ENCODE measurements at regions not wholly inside any gene's neighbourhood (a gene's known extent, or its start where the extent isn't known, plus 50 kb on each side); places are given as distances from the start of the nearest gene placed in this dataset.

DNA sequence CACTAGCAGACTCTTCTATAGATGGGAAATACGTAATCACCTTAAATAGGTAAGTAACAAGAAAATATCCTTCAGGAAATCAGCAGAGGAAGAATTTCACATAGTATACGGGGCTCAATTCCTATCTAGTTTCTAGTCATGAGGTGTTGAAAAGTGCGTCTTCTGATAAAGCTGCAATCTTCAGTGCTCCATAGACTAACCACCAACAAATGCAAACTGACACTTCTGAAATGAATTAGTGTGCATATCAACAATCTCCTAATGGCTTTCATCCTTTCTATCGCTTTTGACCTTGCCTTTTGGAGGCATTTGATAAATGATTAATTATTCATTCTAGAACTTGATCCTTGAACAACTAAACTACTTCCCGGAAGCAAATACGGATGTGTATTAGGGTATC is 2306.6 kb upstream of the AGA start:
- TF ChIP-seq EZH2 (IDR thresholded peaks at IDR 0.05; ENCODE audit: borderline replicate concordance, low read depth, low read length, severe bottlenecking), result no peak
- TF ChIP-seq, protein P1, sequence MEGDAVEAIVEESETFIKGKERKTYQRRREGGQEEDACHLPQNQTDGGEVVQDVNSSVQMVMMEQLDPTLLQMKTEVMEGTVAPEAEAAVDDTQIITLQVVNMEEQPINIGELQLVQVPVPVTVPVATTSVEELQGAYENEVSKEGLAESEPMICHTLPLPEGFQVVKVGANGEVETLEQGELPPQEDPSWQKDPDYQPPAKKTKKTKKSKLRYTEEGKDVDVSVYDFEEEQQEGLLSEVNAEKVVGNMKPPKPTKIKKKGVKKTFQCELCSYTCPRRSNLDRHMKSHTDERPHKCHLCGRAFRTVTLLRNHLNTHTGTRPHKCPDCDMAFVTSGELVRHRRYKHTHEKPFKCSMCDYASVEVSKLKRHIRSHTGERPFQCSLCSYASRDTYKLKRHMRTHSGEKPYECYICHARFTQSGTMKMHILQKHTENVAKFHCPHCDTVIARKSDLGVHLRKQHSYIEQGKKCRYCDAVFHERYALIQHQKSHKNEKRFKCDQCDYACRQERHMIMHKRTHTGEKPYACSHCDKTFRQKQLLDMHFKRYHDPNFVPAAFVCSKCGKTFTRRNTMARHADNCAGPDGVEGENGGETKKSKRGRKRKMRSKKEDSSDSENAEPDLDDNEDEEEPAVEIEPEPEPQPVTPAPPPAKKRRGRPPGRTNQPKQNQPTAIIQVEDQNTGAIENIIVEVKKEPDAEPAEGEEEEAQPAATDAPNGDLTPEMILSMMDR (IDR thresholded peaks at IDR 0.05; ENCODE audit: borderline replicate concordance, extremely low read depth, low read length, poor library complexity, severe bottlenecking), result no peak
- no peaks in the 10 kb centered on the region for H3K79me2 ChIP-seq (ENCODE audit: insufficient read depth, low read length)
- DNase-seq (no peak), ATAC-seq (ENCODE audit: insufficient read depth, low read depth) (no peak)
- H3K4me2 ChIP-seq (ENCODE audit: insufficient read depth, low read length), result no peak overlapping the region
- H3K4me1 ChIP-seq (ENCODE audit: insufficient read depth, low read length), result no peaks in the 10 kb centered on the region
- H3K9me3 ChIP-seq (ENCODE audit: insufficient read depth, low read length, severe bottlenecking), result no peaks in the 10 kb centered on the region
- H2AFZ ChIP-seq (ENCODE audit: low read depth, low read length), result no peak overlapping the region
- no peak overlapping the region for H3K4me3 ChIP-seq (ENCODE audit: low read depth in 1 of 2, low read length in 2 of 2)
- H3K27me3 ChIP-seq (ENCODE audit: insufficient read depth, low read length, poor library complexity), result no peaks in the 10 kb centered on the region
- H3K36me3 ChIP-seq (ENCODE audit: insufficient read depth, low read length), result no peaks in the 10 kb centered on the region
- H3K9ac ChIP-seq (ENCODE audit: low read depth, low read length), result no peak overlapping the region
- H3K27ac ChIP-seq (ENCODE audit: low read length), result no peak overlapping the region
- H4K20me1 ChIP-seq (ENCODE audit: insufficient read depth, low read length), result no peaks in the 10 kb centered on the region

DNA sequence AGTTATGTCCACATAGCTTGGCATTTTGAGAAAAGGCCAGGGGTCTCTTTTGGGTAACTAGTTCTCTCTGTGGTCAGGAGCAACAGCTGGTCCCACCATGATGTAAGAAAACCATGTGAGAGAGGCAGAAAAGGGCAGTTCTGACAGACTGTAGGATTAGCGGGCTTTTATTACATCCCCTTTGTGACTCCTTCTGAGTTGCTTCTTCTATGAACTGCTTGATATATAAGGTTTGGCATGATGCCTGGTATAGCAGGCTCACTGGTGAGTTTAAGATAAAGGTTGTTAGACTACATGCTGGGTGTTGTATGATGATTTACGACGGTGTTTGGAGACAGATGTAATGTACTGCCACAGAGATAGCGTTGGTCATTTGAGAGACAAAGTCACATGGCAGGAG is 2308.1 kb upstream of the AGA start:
- Histone ChIP-seq H4K20me1 (ENCODE audit: insufficient read depth, low read length) (no peaks in the 10 kb centered on the region), H3K9me3 (ENCODE audit: insufficient read depth, low read length, severe bottlenecking) (no peaks in the 10 kb centered on the region), H3K4me3 (ENCODE audit: low read depth in 1 of 2, low read length in 2 of 2) (no peak overlapping the region), H3K4me2 (ENCODE audit: insufficient read depth, low read length) (no peak overlapping the region), H2AFZ (ENCODE audit: low read depth, low read length) (no peak overlapping the region), H3K79me2 (ENCODE audit: insufficient read depth, low read length) (no peaks in the 10 kb centered on the region), H3K4me1 (ENCODE audit: insufficient read depth, low read length) (no peaks in the 10 kb centered on the region), H3K9ac (ENCODE audit: low read depth, low read length) (no peak overlapping the region), H3K36me3 (ENCODE audit: insufficient read depth, low read length) (no peaks in the 10 kb centered on the region), H3K27ac (ENCODE audit: low read length) (no peak overlapping the region), H3K27me3 (ENCODE audit: insufficient read depth, low read length, poor library complexity) (no peaks in the 10 kb centered on the region)
- ATAC-seq (ENCODE audit: insufficient read depth, low read depth) (no peak), DNase-seq (no peak)
- TF ChIP-seq, protein P1 (IDR thresholded peaks at IDR 0.05; ENCODE audit: borderline replicate concordance, extremely low read depth, low read length, poor library complexity, severe bottlenecking), result no peak
- no peak for TF ChIP-seq EZH2 (IDR thresholded peaks at IDR 0.05; ENCODE audit: borderline replicate concordance, low read depth, low read length, severe bottlenecking)

DNA sequence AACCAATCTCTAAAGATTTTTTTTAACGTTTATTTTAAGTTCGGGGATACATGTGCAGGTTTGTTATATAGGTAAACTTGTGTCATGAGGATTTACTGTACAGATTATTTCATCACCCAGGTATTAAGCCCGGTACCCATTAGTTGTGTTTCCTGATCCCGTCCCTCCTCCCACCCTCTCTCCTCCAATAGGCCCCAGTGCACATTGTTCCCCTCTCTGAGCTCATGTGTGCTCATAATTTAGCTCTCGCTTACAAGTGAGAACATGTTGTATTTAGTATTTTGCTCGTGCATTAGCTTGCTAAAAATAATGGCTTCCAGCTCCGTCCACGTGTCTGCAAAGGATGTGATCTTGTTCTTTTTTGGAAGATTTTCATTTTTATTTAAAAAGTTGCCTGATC is 2309.4 kb upstream of the AGA start:
- Histone ChIP-seq H3K4me3 (ENCODE audit: low read depth in 1 of 2, low read length in 2 of 2) (no peak overlapping the region), H3K4me1 (ENCODE audit: insufficient read depth, low read length) (no peaks in the 10 kb centered on the region), H3K27me3 (ENCODE audit: insufficient read depth, low read length, poor library complexity) (no peaks in the 10 kb centered on the region), H4K20me1 (ENCODE audit: insufficient read depth, low read length) (no peaks in the 10 kb centered on the region), H3K4me2 (ENCODE audit: insufficient read depth, low read length) (no peak overlapping the region), H3K79me2 (ENCODE audit: insufficient read depth, low read length) (no peaks in the 10 kb centered on the region), H3K9ac (ENCODE audit: low read depth, low read length) (no peak overlapping the region), H2AFZ (ENCODE audit: low read depth, low read length) (no peak overlapping the region), H3K27ac (ENCODE audit: low read length) (no peak overlapping the region), H3K9me3 (ENCODE audit: insufficient read depth, low read length, severe bottlenecking) (no peaks in the 10 kb centered on the region), H3K36me3 (ENCODE audit: insufficient read depth, low read length) (no peaks in the 10 kb centered on the region)
- TF ChIP-seq, protein P1 (IDR thresholded peaks at IDR 0.05; ENCODE audit: borderline replicate concordance, extremely low read depth, low read length, poor library complexity, severe bottlenecking), result no peak
- no peak for TF ChIP-seq EZH2 (IDR thresholded peaks at IDR 0.05; ENCODE audit: borderline replicate concordance, low read depth, low read length, severe bottlenecking)
- ATAC-seq (ENCODE audit: insufficient read depth, low read depth) (no peak), DNase-seq (no peak)

DNA sequence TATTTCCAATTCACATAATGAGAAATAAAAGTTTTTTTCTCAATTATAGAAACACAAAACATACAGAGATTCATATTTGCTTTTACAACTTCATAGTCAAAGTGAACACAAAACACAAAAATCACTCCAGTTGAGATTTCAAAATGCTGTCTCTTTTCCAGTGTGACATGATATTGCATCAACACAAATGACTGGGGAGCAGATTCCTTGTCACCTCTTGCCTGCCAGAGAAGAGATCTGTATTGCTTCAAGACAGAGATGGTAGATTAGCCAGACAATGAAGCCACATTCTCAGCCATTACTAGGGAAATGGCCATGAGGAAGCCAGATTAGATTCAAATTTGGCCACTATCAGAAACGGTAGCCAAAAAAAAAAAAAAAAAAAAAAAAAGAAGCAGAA is 2313.1 kb upstream of the AGA start:
- no peak for TF ChIP-seq EZH2 (IDR thresholded peaks at IDR 0.05; ENCODE audit: borderline replicate concordance, low read depth, low read length, severe bottlenecking)
- ATAC-seq (ENCODE audit: insufficient read depth, low read depth) (no peak), DNase-seq (no peak)

More for the DNA sequence above, 2313.1 kb upstream of the AGA start:
- Histone ChIP-seq H3K4me2 (ENCODE audit: insufficient read depth, low read length) (no peak overlapping the region), H2AFZ (ENCODE audit: low read depth, low read length) (no peak overlapping the region), H3K27me3 (ENCODE audit: insufficient read depth, low read length, poor library complexity) (no peaks in the 10 kb centered on the region), H3K4me1 (ENCODE audit: insufficient read depth, low read length) (no peaks in the 10 kb centered on the region), H3K9me3 (ENCODE audit: insufficient read depth, low read length, severe bottlenecking) (no peaks in the 10 kb centered on the region), H3K79me2 (ENCODE audit: insufficient read depth, low read length) (no peaks in the 10 kb centered on the region), H3K4me3 (ENCODE audit: low read depth in 1 of 2, low read length in 2 of 2) (no peak overlapping the region), H3K36me3 (ENCODE audit: insufficient read depth, low read length) (no peaks in the 10 kb centered on the region), H3K27ac (ENCODE audit: low read length) (no peak overlapping the region), H4K20me1 (ENCODE audit: insufficient read depth, low read length) (no peaks in the 10 kb centered on the region), H3K9ac (ENCODE audit: low read depth, low read length) (no peak overlapping the region)
